RWPE1 (cell line): ENCODE measurements at regions not wholly inside any gene's neighbourhood (a gene's known extent, or its start where the extent isn't known, plus 50 kb on each side); places are given as distances from the start of the nearest gene placed in this dataset.
"Not testable (repeated sequence)": the region's sequence is repeated elsewhere in the genome, so short reads cannot be mapped to it uniquely, and the experiment has no call there.

ENCODE experiments used
- CTCF ChIA-PET: fragments of 350-600 bp; sonication (Branson Sonifier 250); formaldehyde crosslinking; extraction: SDS; loops from one replicate; lab custom pipeline; 2021; lab: Yijun Ruan, JAX
- POLR2A ChIA-PET: fragments of 400-600 bp; formaldehyde crosslinking; extraction: SDS; loops from one replicate; lab custom pipeline; 2020; ENCODE audit warnings: antibody characterized with exemption; ENCODE audit not compliant: low non-redundant PET; lab: Yijun Ruan, JAX
- DNase-seq: peaks from one replicate; pipeline ENCODE4 v3.0.0; 2012; ENCODE audit warnings: low spot score
- H3K27ac ChIP-seq: fragments of 450-650 bp; 2 replicates; pipeline ENCODE4 v1.5.1; 2017
- TF ChIP-seq, protein P1 (sequence below): fragments of 450-650 bp; conservative IDR thresholded peaks from 2 replicates; pipeline ENCODE4 v1.5.1; 2017; ENCODE audit warnings: low read depth, mild to moderate bottlenecking

DNA sequence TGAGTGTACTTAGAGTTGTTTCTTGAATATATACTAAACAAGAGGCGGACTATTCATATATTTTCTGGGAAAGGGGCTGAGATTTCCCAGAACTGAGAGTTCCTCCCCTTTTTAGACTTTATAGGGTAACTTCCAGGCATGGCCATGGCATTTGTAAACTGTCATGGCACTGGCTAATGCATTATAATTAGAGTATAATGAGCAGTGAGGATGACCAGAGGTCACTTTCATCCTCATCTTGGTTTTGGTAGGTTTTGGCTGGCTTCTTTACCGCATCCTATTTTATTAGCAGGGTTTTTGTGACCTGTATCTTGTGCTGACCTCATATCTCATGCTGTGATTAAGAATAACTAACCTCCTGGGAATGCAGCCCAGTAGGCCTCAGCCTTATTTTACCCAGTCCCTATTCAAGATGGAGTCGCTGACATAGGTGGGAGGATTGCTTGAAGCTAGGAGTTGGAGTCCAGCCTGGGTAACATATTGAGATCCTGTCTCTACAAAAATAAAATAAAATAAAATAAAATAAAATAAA lies 91.4 kb downstream of the MOBP start:
- POLR2A ChIA-PET, result no interaction called here
- no peak overlapping the region for H3K27ac ChIP-seq
- DNase-seq, result no peak
- TF ChIP-seq, protein P1, sequence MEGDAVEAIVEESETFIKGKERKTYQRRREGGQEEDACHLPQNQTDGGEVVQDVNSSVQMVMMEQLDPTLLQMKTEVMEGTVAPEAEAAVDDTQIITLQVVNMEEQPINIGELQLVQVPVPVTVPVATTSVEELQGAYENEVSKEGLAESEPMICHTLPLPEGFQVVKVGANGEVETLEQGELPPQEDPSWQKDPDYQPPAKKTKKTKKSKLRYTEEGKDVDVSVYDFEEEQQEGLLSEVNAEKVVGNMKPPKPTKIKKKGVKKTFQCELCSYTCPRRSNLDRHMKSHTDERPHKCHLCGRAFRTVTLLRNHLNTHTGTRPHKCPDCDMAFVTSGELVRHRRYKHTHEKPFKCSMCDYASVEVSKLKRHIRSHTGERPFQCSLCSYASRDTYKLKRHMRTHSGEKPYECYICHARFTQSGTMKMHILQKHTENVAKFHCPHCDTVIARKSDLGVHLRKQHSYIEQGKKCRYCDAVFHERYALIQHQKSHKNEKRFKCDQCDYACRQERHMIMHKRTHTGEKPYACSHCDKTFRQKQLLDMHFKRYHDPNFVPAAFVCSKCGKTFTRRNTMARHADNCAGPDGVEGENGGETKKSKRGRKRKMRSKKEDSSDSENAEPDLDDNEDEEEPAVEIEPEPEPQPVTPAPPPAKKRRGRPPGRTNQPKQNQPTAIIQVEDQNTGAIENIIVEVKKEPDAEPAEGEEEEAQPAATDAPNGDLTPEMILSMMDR, result no peak
- CTCF ChIA-PET, result interaction anchor here (0.7 kb wide), 1 partner anchor 19 kb away, joined by 3 read pairs; no protein-coding TSS in a partner anchor

DNA sequence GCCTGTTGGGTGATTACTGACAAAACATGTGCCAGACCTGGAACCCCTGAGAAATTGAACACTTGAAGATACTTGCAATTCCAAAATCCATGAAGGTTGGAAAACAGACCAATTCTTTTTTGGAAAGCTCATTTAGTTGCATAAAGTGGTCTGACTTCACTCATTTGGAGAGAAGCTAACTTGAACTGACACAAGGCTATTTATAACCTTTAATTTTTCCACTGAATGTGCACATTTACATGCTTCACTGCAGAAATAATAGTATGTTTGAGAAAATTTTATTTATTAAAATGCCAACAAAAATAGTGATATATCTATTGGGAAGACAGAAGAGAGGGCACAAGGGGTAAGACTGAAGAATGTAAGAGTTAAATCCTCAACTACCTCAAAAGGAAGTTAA lies 92.1 kb downstream of the MOBP start:
- TF ChIP-seq, protein P1, result no peak
- H3K27ac ChIP-seq, result no peak overlapping the region
- ChIA-PET CTCF (interaction anchor here (0.7 kb wide), 1 partner anchor 18 kb away, joined by 3 read pairs; no protein-coding TSS in a partner anchor), POLR2A (no interaction called here)
- no peak for DNase-seq

DNA sequence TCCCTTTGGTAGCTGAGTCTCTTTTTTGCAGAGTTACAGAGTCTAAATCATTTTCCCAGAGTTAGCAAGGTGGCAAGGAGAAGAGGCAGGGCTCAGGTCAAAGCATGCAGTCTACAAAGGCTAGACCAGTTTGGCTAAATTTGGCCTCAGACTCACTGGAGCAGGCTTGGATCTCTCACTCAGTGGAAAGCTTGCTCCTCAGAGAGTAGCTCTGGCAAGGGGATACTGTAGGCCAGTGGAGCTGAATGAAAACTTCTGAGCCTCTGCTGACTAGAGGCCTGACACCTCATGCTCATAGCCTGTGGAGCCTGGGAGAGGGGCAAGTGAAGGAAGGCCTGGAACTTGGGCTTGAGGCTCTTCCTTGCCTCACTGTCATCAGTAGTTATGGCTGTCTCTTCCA lies 101.0 kb downstream of the MOBP start:
- TF ChIP-seq, protein P1, result no peak
- H3K27ac ChIP-seq, result no peak overlapping the region
- ChIA-PET POLR2A (no interaction called here), CTCF (no interaction called here)
- DNase-seq, result no peak

DNA sequence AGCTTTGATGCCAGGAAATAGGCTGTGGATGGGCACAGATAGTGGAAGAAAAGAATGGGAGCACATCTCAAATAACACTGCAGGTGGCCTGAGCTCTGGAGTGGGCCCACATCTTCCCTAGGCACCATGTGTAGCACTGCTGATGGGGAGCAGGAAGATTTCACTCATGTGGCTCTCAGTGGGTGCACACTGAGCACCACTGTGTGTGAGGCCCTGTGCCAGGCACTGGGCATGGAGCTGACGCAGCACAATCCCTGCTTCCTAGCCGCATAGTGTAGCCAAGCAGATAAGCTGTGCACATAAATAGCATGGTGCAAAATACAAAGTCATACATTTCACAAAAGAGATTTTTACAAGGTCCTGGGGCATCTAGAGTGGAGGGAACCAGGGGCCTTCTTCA lies 101.6 kb downstream of the MOBP start:
- CTCF ChIA-PET, result no interaction called here
- POLR2A ChIA-PET, result no interaction called here
- H3K27ac ChIP-seq, result no peak overlapping the region
- TF ChIP-seq, protein P1, result no peak
- no peak for DNase-seq

DNA sequence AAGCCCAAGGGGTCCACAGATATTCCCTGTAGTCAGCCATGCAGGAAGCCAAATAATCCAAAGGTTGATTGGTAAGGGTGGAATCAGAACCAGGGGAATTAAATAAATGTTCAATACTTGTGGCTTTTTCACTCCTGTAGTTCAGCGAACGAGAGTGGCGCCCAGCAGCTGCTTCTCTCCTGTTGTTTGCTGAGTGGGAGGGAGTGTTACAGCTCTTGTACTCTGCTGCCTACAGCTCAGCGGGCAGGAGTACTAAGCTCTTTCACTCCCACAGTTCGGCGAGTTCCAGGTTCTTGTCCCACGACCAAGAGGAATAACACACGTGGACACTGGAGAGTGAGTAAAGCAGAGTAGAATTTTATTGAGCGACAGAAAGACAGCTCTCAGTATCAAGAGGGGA lies 105.9 kb downstream of the MOBP start:
- no peak overlapping the region for H3K27ac ChIP-seq
- CTCF ChIA-PET, result interaction anchor here (1.1 kb wide), 1 partner anchor 31 kb away, joined by 4 read pairs; no protein-coding TSS in a partner anchor
- DNase-seq, result no peak
- POLR2A ChIA-PET, result no interaction called here
- TF ChIP-seq, protein P1, result no peak

DNA sequence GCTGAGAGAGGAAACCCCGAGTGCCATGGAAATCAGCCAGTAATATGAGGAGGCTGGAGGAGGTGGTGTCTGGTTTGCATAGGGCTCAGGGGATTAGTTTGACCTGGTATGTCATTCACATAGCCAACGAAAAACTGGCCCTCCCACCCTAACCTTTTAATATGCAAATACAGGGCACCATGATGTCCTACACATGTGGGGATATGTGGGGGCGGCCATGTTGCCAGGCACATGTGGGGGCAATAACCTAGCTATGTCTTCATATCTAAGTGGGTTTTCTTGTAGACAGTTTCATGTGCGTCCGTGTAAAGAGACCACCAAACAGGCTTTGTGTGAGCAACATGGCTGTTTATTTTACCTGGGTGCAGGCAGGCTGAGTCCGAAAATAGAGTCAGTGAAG lies 110.1 kb downstream of the MOBP start:
- ChIA-PET POLR2A (no interaction called here), CTCF (interaction anchor here (0.6 kb wide), 1 partner anchor 18 kb away, joined by 3 read pairs; no protein-coding TSS in a partner anchor)
- TF ChIP-seq, protein P1, result no peak
- no peak for DNase-seq
- no peak overlapping the region for H3K27ac ChIP-seq

DNA sequence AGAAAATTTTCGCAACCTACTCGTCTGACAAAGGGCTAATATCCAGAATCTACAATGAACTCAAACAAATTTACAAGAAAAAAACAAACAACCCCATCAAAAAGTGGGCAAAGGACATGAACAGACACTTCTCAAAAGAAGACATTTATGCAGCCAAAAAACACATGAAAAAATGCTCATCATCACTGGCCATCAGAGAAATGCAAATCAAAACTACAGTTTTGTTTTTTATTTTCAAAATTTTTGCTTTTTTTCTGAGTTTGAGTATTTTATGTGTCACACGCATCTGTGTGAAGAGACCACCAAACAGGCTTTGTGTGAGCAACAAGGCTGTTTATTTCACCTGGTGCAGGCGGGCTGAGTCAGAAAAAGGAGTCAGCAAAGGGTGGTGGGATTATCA lies 118.7 kb downstream of the MOBP start:
- CTCF ChIA-PET, H3K27ac ChIP-seq, POLR2A ChIA-PET, DNase-seq: not testable (repeated sequence)
